ENCODE measurements at regions not wholly inside any gene's neighbourhood (a gene's known extent, or its start where the extent isn't known, plus 50 kb on each side); places are given as distances from the start of the nearest gene placed in this dataset.
A peak's percentile ranks its signal among the peaks of the same experiment; 100 is the strongest.

- DNase-seq, result no peak
- intact Hi-C loops (cut with DNase I), result no loop called here
Measured at GRCh38 chr14:100434911-100435438, 111.8 kb downstream of the SLC25A47 start.

GRCh38 chr14:100435459-100435858 lies 112.3 kb downstream of the SLC25A47 start:
- no peak for DNase-seq
- intact Hi-C loops (cut with DNase I), result no loop called here

- peak in 3 of 10 donors; percentile 28 to 84 (median 34) for DNase-seq
- intact Hi-C loops (cut with DNase I), result no loop called here
Measured at GRCh38 chr14:100436745-100437406, 113.7 kb downstream of the SLC25A47 start.

GRCh38 chr14:100438271-100438670 lies 115.1 kb downstream of the SLC25A47 start:
- no peak for DNase-seq
- intact Hi-C loops (cut with DNase I), result no loop called here

GRCh38 chr14:100438678-100439592 lies 115.8 kb downstream of the SLC25A47 start:
- intact Hi-C loops (cut with DNase I), result no loop called here
- peak in 8 of 10 donors; percentile 42 to 93 (median 70) for DNase-seq

- DNase-seq, result no peak
- intact Hi-C loops (cut with DNase I), result loop anchor here (2.0 kb wide), 1 partner anchor 205 kb away; no protein-coding TSS in a partner anchor
Measured at GRCh38 chr14:100439781-100440180, 116.6 kb downstream of the SLC25A47 start.

GRCh38 chr14:100440207-100440631 lies 117.1 kb downstream of the SLC25A47 start:
- intact Hi-C loops (cut with DNase I), result loop anchor here (2.0 kb wide), 1 partner anchor 205 kb away; no protein-coding TSS in a partner anchor
- peak; percentile 66 to 97 (median 82) for DNase-seq

- intact Hi-C loops (cut with DNase I), result loop anchor here (2.0 kb wide), 1 partner anchor 204 kb away; no protein-coding TSS in a partner anchor
- DNase-seq, result no peak
Measured at GRCh38 chr14:100440758-100441203, 117.6 kb downstream of the SLC25A47 start.

GRCh38 chr14:100441271-100441947 lies 118.3 kb downstream of the SLC25A47 start:
- intact Hi-C loops (cut with DNase I), result loop anchor here (2.0 kb wide), 1 partner anchor 203 kb away; no protein-coding TSS in a partner anchor
- no peak for DNase-seq

GRCh38 chr14:100442036-100442435 lies 118.9 kb downstream of the SLC25A47 start:
- intact Hi-C loops (cut with DNase I), result no loop called here
- no peak for DNase-seq

- DNase-seq, result no peak
- intact Hi-C loops (cut with DNase I), result no loop called here
Measured at GRCh38 chr14:100442498-100443490, 119.7 kb downstream of the SLC25A47 start.

GRCh38 chr14:100443603-100444002 lies 120.5 kb downstream of the SLC25A47 start:
- DNase-seq, result no peak
- intact Hi-C loops (cut with DNase I), result no loop called here

GRCh38 chr14:100445436-100446088 lies 122.4 kb downstream of the SLC25A47 start:
- intact Hi-C loops (cut with DNase I), result no loop called here
- no peak for DNase-seq

- intact Hi-C loops (cut with DNase I), result no loop called here
- no peak for DNase-seq
Measured at GRCh38 chr14:100446572-100446971, 123.4 kb downstream of the SLC25A47 start.

GRCh38 chr14:100448376-100448775 lies 125.2 kb downstream of the SLC25A47 start:
- intact Hi-C loops (cut with DNase I), result no loop called here
- DNase-seq, result no peak

- DNase-seq, result no peak
- intact Hi-C loops (cut with DNase I), result no loop called here
Measured at GRCh38 chr14:100449225-100449987, 126.3 kb downstream of the SLC25A47 start.

- DNase-seq, result no peak
- intact Hi-C loops (cut with DNase I), result no loop called here
Measured at GRCh38 chr14:100450049-100450448, 126.9 kb downstream of the SLC25A47 start.

- no peak for DNase-seq
Measured at GRCh38 chr14:100450736-100451135, 127.6 kb downstream of the SLC25A47 start.

More at GRCh38 chr14:100450736-100451135, 127.6 kb downstream of the SLC25A47 start:
- intact Hi-C loops (cut with DNase I), result no loop called here
